ENCODE measurements at regions not wholly inside any gene's neighbourhood (a gene's known extent, or its start where the extent isn't known, plus 50 kb on each side); places are given as distances from the start of the nearest gene placed in this dataset.

GRCh38 chr11:97143463-97143862 is 753.6 kb downstream of the JRKL start:
- no peaks in the 10 kb centered on the region for H3K79me2 ChIP-seq (ENCODE audit: control insufficient read depth, insufficient read depth, low read length)
- TF ChIP-seq SPI1 (IDR thresholded peaks at IDR 0.05; ENCODE audit: borderline replicate concordance, low read depth, low read length) (peak; percentile 81; the same call in 1 of the 2 replicates), TCF7 (IDR thresholded peaks at IDR 0.05; ENCODE audit: borderline replicate concordance) (no peak)
- H3K9ac ChIP-seq (ENCODE audit: insufficient read depth in 1 of 2, low read depth in 2 of 2, low read length in 2 of 2) = no peak overlapping the region
- intact Hi-C loops (cut with micrococcal nuclease) = loop anchor here (10.0 kb wide), 1 partner anchor 319 kb away; no protein-coding TSS in a partner anchor
- ChIA-PET CTCF (ENCODE audit: low intra/inter-chr PET ratio) (no interaction called here), POLR2A (no interaction called here)
- no peaks in the 10 kb centered on the region for H3K36me3 ChIP-seq (ENCODE audit: control insufficient read depth, insufficient read depth, low read length)
- FAIRE-seq (no peak), DNase-seq (ENCODE audit: extremely low read depth in 1 of 4, low spot score in 3 of 4) (no peak), ATAC-seq (no peak)
- no peak overlapping the region for H3K4me3 ChIP-seq
- WGBS (ENCODE audit: insufficient coverage, low coverage, missing lambda C conversion rate) = 0% methylated on average over 1 of the region's 1 CpG
- no peak overlapping the region for H3K4me2 ChIP-seq (ENCODE audit: insufficient read depth, low read length)
- no peaks in the 10 kb centered on the region for H4K20me1 ChIP-seq (replicated peaks; ENCODE audit: control insufficient read depth, insufficient read depth, low read length)
- BruUV-seq (replicated peaks) = no TSS peak
- no peak overlapping the region for H3K27ac ChIP-seq (ENCODE audit: extremely low read depth, low read depth, low read length)
- H3K27me3 ChIP-seq (ENCODE audit: control insufficient read depth in 2 of 2, insufficient read depth in 2 of 2, low read length in 2 of 2) = no peaks in the 10 kb centered on the region
- H3K9me1 ChIP-seq (ENCODE audit: control insufficient read depth, insufficient read depth, low read length) = no peaks in the 10 kb centered on the region
- no peaks in the 10 kb centered on the region for H3K4me1 ChIP-seq (replicated peaks in 1 of 2; ENCODE audit: control insufficient read depth in 2 of 2, insufficient read depth in 2 of 2, low read length in 2 of 2)
- no peak overlapping the region for H2AFZ ChIP-seq (ENCODE audit: low read depth, low read length)
- peaks cover 3% of the 10 kb centered on the region; the same call in 1 of the 2 replicates for H3K9me3 ChIP-seq (replicated peaks; ENCODE audit: control insufficient read depth, insufficient read depth, low read depth, low read length)
- in situ Hi-C loops (cut with MboI) = no loop called here

- Histone ChIP-seq H3K9ac (ENCODE audit: insufficient read depth in 1 of 2, low read depth in 2 of 2, low read length in 2 of 2) (no peak overlapping the region), H3K4me3 (no peak overlapping the region), H3K9me3 (replicated peaks; ENCODE audit: control insufficient read depth, insufficient read depth, low read depth, low read length) (peaks cover 3% of the 10 kb centered on the region; the same call in 1 of the 2 replicates), H3K27ac (ENCODE audit: extremely low read depth, low read depth, low read length) (no peak overlapping the region), H3K4me2 (ENCODE audit: insufficient read depth, low read length) (no peak overlapping the region), H3K4me1 (replicated peaks in 1 of 2; ENCODE audit: control insufficient read depth in 2 of 2, insufficient read depth in 2 of 2, low read length in 2 of 2) (no peaks in the 10 kb centered on the region), H4K20me1 (replicated peaks; ENCODE audit: control insufficient read depth, insufficient read depth, low read length) (no peaks in the 10 kb centered on the region), H2AFZ (ENCODE audit: low read depth, low read length) (no peak overlapping the region), H3K9me1 (ENCODE audit: control insufficient read depth, insufficient read depth, low read length) (no peaks in the 10 kb centered on the region), H3K79me2 (ENCODE audit: control insufficient read depth, insufficient read depth, low read length) (no peaks in the 10 kb centered on the region), H3K27me3 (ENCODE audit: control insufficient read depth in 2 of 2, insufficient read depth in 2 of 2, low read length in 2 of 2) (no peaks in the 10 kb centered on the region), H3K36me3 (ENCODE audit: control insufficient read depth, insufficient read depth, low read length) (no peaks in the 10 kb centered on the region)
- intact Hi-C loops (cut with micrococcal nuclease) = loop anchor here (10.0 kb wide), 1 partner anchor 325 kb away; no protein-coding TSS in a partner anchor
- 5% methylated on average over 2 of the region's 2 CpGs for WGBS (ENCODE audit: insufficient coverage, low coverage, missing lambda C conversion rate)
- CTCF ChIA-PET (ENCODE audit: low intra/inter-chr PET ratio) = no interaction called here
- no peak for TF ChIP-seq GATAD2A (IDR thresholded peaks at IDR 0.05)
- no peak for TF ChIP-seq ARID1B (IDR thresholded peaks at IDR 0.05)
- no peak for TF ChIP-seq POLR3G (IDR thresholded peaks at IDR 0.05; ENCODE audit: extremely low read depth, insufficient read length, insufficient replicate concordance)
- TF ChIP-seq BCL6 (CRISPR knock-in tag; IDR thresholded peaks at IDR 0.05) = no peak
- TF ChIP-seq ZNF253 (CRISPR knock-in tag; conservative IDR thresholded peaks at IDR 0.05) = no peak
- ATAC-seq (no peak), DNase-seq (ENCODE audit: extremely low read depth in 1 of 4, low spot score in 3 of 4) (no peak), FAIRE-seq (no peak)
- BruUV-seq (replicated peaks) = no TSS peak
- in situ Hi-C loops (cut with MboI) = no loop called here
- POLR2A ChIA-PET = no interaction called here
Measured at GRCh38 chr11:97149741-97150140, 759.9 kb downstream of the JRKL start.

All from K562 (cell line).